H1 (cell line): ENCODE measurements at regions not wholly inside any gene's neighbourhood (a gene's known extent, or its start where the extent isn't known, plus 50 kb on each side); places are given as distances from the start of the nearest gene placed in this dataset.

ENCODE experiments used
- CTCF ChIA-PET: fragments of 300-600 bp; sonication (Branson Sonifier 250); formaldehyde crosslinking; loops from one replicate; lab custom pipeline; 2021; ENCODE audit not compliant: partially characterized antibody; lab: Charles Lee
- POLR2A ChIA-PET: fragments of 300-600 bp; sonication (Branson Sonifier 250); formaldehyde crosslinking; loops from one replicate; lab custom pipeline; 2021; ENCODE audit warnings: inconsistent platforms; ENCODE audit not compliant: partially characterized antibody; lab: Charles Lee
- DNase-seq, 2 experiments: peaks; one replicate each; pipeline versions ENCODE4 v3.0.0 to v3.0.0-alpha.2; 2010 to 2022; ENCODE audit warnings: low spot score in 2 of 2, low read depth in 1 of 2, mixed read lengths in 1 of 2
- FAIRE-seq: peaks from 2 replicates; lab custom pipeline; 2011; peaks lifted over from hg19 to GRCh38; lab: Jason Lieb, UNC
- H2AFZ ChIP-seq: 2 replicates; pipeline ENCODE4 v1.8.1; 2012; ENCODE audit warnings: low read length, inconsistent platforms
- H2AK5ac ChIP-seq: 2 replicates; pipeline ENCODE4 v1.6.1; 2013; ENCODE audit warnings: low read depth, low read length
- H2BK120ac ChIP-seq: replicated peaks from 2 replicates; pipeline ENCODE3; 2013; ENCODE audit warnings: low read depth, low read length, inconsistent platforms
- H2BK12ac ChIP-seq: 2 replicates; pipeline ENCODE4 v1.6.1; 2013; ENCODE audit warnings: low read depth, low read length
- H2BK15ac ChIP-seq: 2 replicates; pipeline ENCODE4 v1.6.1; 2013; ENCODE audit warnings: low read length
- H2BK20ac ChIP-seq: 2 replicates; pipeline ENCODE4 v1.6.1; 2013; ENCODE audit warnings: low read length
- H2BK5ac ChIP-seq: 2 replicates; pipeline ENCODE4 v1.6.1; 2013; ENCODE audit warnings: low read depth, low read length
- H3K14ac ChIP-seq: 2 replicates; pipeline ENCODE4 v1.6.1; 2013; ENCODE audit warnings: inconsistent platforms; ENCODE audit not compliant: insufficient read length
- H3K18ac ChIP-seq: 2 replicates; pipeline ENCODE4 v1.6.1; 2013; ENCODE audit warnings: low read length; ENCODE audit errors: extremely low read depth
- H3K23ac ChIP-seq: 2 replicates; pipeline ENCODE4 v1.6.1; 2013; ENCODE audit warnings: inconsistent platforms; ENCODE audit not compliant: insufficient read length
- H3K23me2 ChIP-seq: 2 replicates; pipeline ENCODE4 v1.6.1; 2013; ENCODE audit warnings: low read depth, low read length
- H3K27ac ChIP-seq: 2 replicates; pipeline ENCODE4 v1.6.1; 2011; ENCODE audit warnings: low read depth, low read length, inconsistent platforms
- H3K27me3 ChIP-seq, 4 experiments: replicated peaks in 1 of 4; 1 replicate in 1 of 4; 2 replicates in 3 of 4; pipeline versions ENCODE4 v1.6.1 to v1.8.1; 2011 to 2013; ENCODE audit warnings: low read length in 3 of 4, mild to moderate bottlenecking in 3 of 4, inconsistent platforms in 2 of 4, mixed read lengths in 2 of 4, moderate library complexity in 1 of 4; ENCODE audit not compliant: control insufficient read depth in 3 of 4, insufficient read depth in 3 of 4; ENCODE audit errors: extremely low read depth in 1 of 4
- H3K36me3 ChIP-seq, 4 experiments: 2 replicates each; pipeline versions ENCODE4 v1.6.1 to v1.8.1; 2011 to 2013; ENCODE audit warnings: mild to moderate bottlenecking in 4 of 4, low read length in 3 of 4, moderate library complexity in 2 of 4, control low read depth in 1 of 4, inconsistent platforms in 1 of 4; ENCODE audit not compliant: insufficient read depth in 4 of 4, control insufficient read depth in 2 of 4
- H3K4ac ChIP-seq: replicated peaks from 2 replicates; pipeline ENCODE3; 2013; ENCODE audit warnings: low read length, low read depth, mixed read lengths, inconsistent platforms; ENCODE audit not compliant: insufficient read length
- H3K4me1 ChIP-seq, 4 experiments: replicated peaks in 1 of 4; 1 replicate in 1 of 4; 2 replicates in 3 of 4; pipeline versions ENCODE4 v1.6.1 to v1.8.1; 2011 to 2013; ENCODE audit warnings: low read length in 3 of 4, inconsistent platforms in 2 of 4, mixed read lengths in 1 of 4; ENCODE audit not compliant: insufficient read depth in 4 of 4, control insufficient read depth in 3 of 4
- H3K4me2 ChIP-seq, 2 experiments: 2 replicates each; pipeline versions ENCODE4 v1.6.1 to v1.8.1; 2011 to 2013; ENCODE audit warnings: low read depth in 2 of 2, low read length in 2 of 2, control low read depth in 1 of 2, inconsistent platforms in 1 of 2, mild to moderate bottlenecking in 1 of 2; ENCODE audit not compliant: insufficient read depth in 1 of 2
- H3K4me3 ChIP-seq, 4 experiments: fragments of 200-600, 300-600 bp in 1 of 4; sonication (generic), shearing (Covaris generic), sonication (Bioruptor Twin) in 1 of 4; 2 replicates each; pipeline versions ENCODE4 v1.5.1 to v1.8.1; 2011 to 2016; ENCODE audit warnings: low read length in 4 of 4, low read depth in 3 of 4, control low read depth in 2 of 4, inconsistent platforms in 2 of 4, mild to moderate bottlenecking in 2 of 4, mixed read lengths in 1 of 4, moderate library complexity in 1 of 4; ENCODE audit not compliant: insufficient read depth in 2 of 4; ENCODE audit errors: extremely low read depth in 1 of 4
- H3K56ac ChIP-seq: replicated peaks from 2 replicates; pipeline ENCODE3; 2013; ENCODE audit warnings: low read depth, mild to moderate bottlenecking, mixed read lengths, low read length, inconsistent platforms; ENCODE audit not compliant: insufficient read length
- H3K79me1 ChIP-seq: 2 replicates; pipeline ENCODE4 v1.6.1; 2013; ENCODE audit warnings: low read depth, low read length, control low read depth
- H3K79me2 ChIP-seq, 2 experiments: 2 replicates each; pipeline versions ENCODE4 v1.6.1 to v1.8.1; 2012 to 2013; ENCODE audit warnings: low read length in 2 of 2, mild to moderate bottlenecking in 2 of 2, inconsistent platforms in 1 of 2; ENCODE audit not compliant: insufficient read depth in 2 of 2, control insufficient read depth in 1 of 2
- H3K9ac ChIP-seq, 4 experiments: replicated peaks in 1 of 4; 1 replicate in 1 of 4; 2 replicates in 3 of 4; pipeline versions ENCODE4 v1.6.1 to v1.8.1; 2011 to 2013; ENCODE audit warnings: low read depth in 3 of 4, low read length in 3 of 4, control low read depth in 2 of 4, mild to moderate bottlenecking in 2 of 4, moderate library complexity in 2 of 4, inconsistent platforms in 1 of 4; ENCODE audit errors: extremely low read depth in 1 of 4
- H3K9me3 ChIP-seq, 2 experiments: 2 replicates each; pipeline versions ENCODE4 v1.6.1 to v1.8.1; 2012 to 2013; ENCODE audit warnings: mild to moderate bottlenecking in 2 of 2, moderate library complexity in 2 of 2, control low read depth in 1 of 2, inconsistent platforms in 1 of 2, low read depth in 1 of 2, low read length in 1 of 2, mixed read lengths in 1 of 2; ENCODE audit not compliant: insufficient read depth in 2 of 2
- H4K20me1 ChIP-seq, 2 experiments: replicated peaks in 1 of 2; 2 replicates each; pipeline versions ENCODE3 to v1.8.1; 2011 to 2013; ENCODE audit warnings: inconsistent platforms in 2 of 2, low read length in 2 of 2, mild to moderate bottlenecking in 1 of 2; ENCODE audit not compliant: insufficient read depth in 2 of 2, control insufficient read depth in 1 of 2
- H4K5ac ChIP-seq: 2 replicates; pipeline ENCODE4 v1.6.1; 2013; ENCODE audit warnings: low read length, low read depth, mixed read lengths, inconsistent platforms; ENCODE audit not compliant: insufficient read length
- H4K8ac ChIP-seq: 2 replicates; pipeline ENCODE4 v1.8.0; 2013; ENCODE audit warnings: mild to moderate bottlenecking, moderate library complexity, low read length, inconsistent platforms; ENCODE audit not compliant: insufficient read depth; ENCODE audit errors: extremely low read depth
- H4K91ac ChIP-seq: replicated peaks from 2 replicates; pipeline ENCODE3; 2013; ENCODE audit warnings: low read length, mixed read lengths, inconsistent platforms; ENCODE audit not compliant: insufficient read length
- ASH2L ChIP-seq: fragments of 200-600, 300-600 bp; sonication (generic); IDR thresholded peaks from one replicate; pipeline ENCODE4 v1.7.1; 2017; ENCODE audit warnings: low read length
- BCL11A ChIP-seq, 2 experiments: IDR thresholded peaks; one replicate each; pipeline ENCODE4 v1.6.1; 2011; ENCODE audit warnings: low read depth in 2 of 2, low read length in 2 of 2, mild to moderate bottlenecking in 2 of 2
- CBX5 ChIP-seq: fragments of 300-800, 300-1000 bp; sonication (generic); IDR thresholded peaks from 2 replicates; pipeline ENCODE4 v1.7.1; 2016; ENCODE audit warnings: antibody characterized with exemption, low read length, low read depth
- E2F6 ChIP-seq: IDR thresholded peaks from 2 replicates; pipeline ENCODE4 v1.6.1; 2012; ENCODE audit warnings: inconsistent platforms
- GABPA ChIP-seq: IDR thresholded peaks from 2 replicates; pipeline ENCODE4 v1.6.1; 2011; ENCODE audit warnings: mild to moderate bottlenecking, low read length, moderate library complexity, borderline replicate concordance; ENCODE audit not compliant: insufficient read depth
- GTF2F1 ChIP-seq: IDR thresholded peaks from 2 replicates; pipeline ENCODE4 v1.6.1; 2012; ENCODE audit warnings: low read depth, low read length, improper control_type of control experiment, borderline replicate concordance
- HDAC6 ChIP-seq: IDR thresholded peaks from one replicate; pipeline ENCODE4 v1.7.1; 2012; ENCODE audit warnings: low read depth, mild to moderate bottlenecking, inconsistent platforms, low read length, moderate library complexity
- POU5F1 ChIP-seq: IDR thresholded peaks from 2 replicates; pipeline ENCODE4 v1.6.1; 2011; ENCODE audit warnings: low read depth, mild to moderate bottlenecking, low read length, moderate library complexity
- RAD21 ChIP-seq, 2 experiments: IDR thresholded peaks in 1 of 2; conservative IDR thresholded peaks in 1 of 2; 2 replicates each; pipeline ENCODE4 v1.6.1; 2011; ENCODE audit warnings: low read depth in 2 of 2, low read length in 2 of 2, improper control_type of control experiment in 1 of 2, inconsistent platforms in 1 of 2, mild to moderate bottlenecking in 1 of 2, moderate library complexity in 1 of 2
- SAP30 ChIP-seq: fragments of 300-600 bp; sonication (generic); IDR thresholded peaks from 2 replicates; pipeline ENCODE4 v1.7.1; 2012; ENCODE audit warnings: low read length, moderate library complexity, mild to moderate bottlenecking, inconsistent platforms; ENCODE audit not compliant: insufficient read depth, insufficient replicate concordance
- SRF ChIP-seq: IDR thresholded peaks from 2 replicates; pipeline ENCODE4 v1.6.1; 2011; ENCODE audit warnings: mild to moderate bottlenecking, low read depth, low read length, moderate library complexity
- TCF12 ChIP-seq: IDR thresholded peaks from 2 replicates; pipeline ENCODE4 v1.6.1; 2011; ENCODE audit warnings: low read depth, mild to moderate bottlenecking, low read length
- WGBS, 2 experiments: shearing (Covaris generic) in 1 of 2; methylation state at CpG; one replicate each; pipeline versions ENCODE4 v1.1.6 to v1.1.7; 2013 to 2015; ENCODE audit warnings: low lambda C conversion rate in 2 of 2, mixed read lengths in 2 of 2, inconsistent platforms in 1 of 2, low coverage in 1 of 2, missing lambda C conversion rate in 1 of 2; ENCODE audit not compliant: insufficient replicate concordance in 2 of 2, insufficient coverage in 1 of 2, insufficient read length in 1 of 2; ENCODE audit errors: extremely low coverage in 1 of 2, missing lambda C conversion rate in 1 of 2; 5-methylcytosine and 5-hydroxymethylcytosine counted together

- no peak overlapping the region for H3K4me3 ChIP-seq
- H4K5ac ChIP-seq: no peak overlapping the region
- ChIA-PET CTCF (interaction anchor here (0.6 to 6.3 kb wide), 54 partner anchors 8 to 540 kb away, joined by 3 to 54 read pairs (median 4); no protein-coding TSS in a partner anchor), POLR2A (no interaction called here)
- H4K91ac ChIP-seq: no peak overlapping the region
- FAIRE-seq (no peak), DNase-seq (peak; percentile 62 to 96)
- H2BK20ac ChIP-seq: no peak overlapping the region
- H4K8ac ChIP-seq: peak overlapping the region; percentile 39; the same call in 1 of the 2 replicates
- no peak overlapping the region for H3K14ac ChIP-seq
- no peak overlapping the region for H2BK5ac ChIP-seq
- no peak overlapping the region for H3K4me2 ChIP-seq
- peaks cover 0 to 4% (median 2%) of the 10 kb centered on the region in 4 experiments; a peak in 2 of 7 replicates for H3K4me1 ChIP-seq
- H3K23me2 ChIP-seq: no peaks in the 10 kb centered on the region
- H2AK5ac ChIP-seq: no peak overlapping the region
- no peak overlapping the region for H3K18ac ChIP-seq
- H2BK15ac ChIP-seq: no peak overlapping the region
- no peak overlapping the region for H2BK120ac ChIP-seq
- no peak overlapping the region for H3K23ac ChIP-seq
- WGBS, 2 experiments: 47% methylated on average over 5 of the region's 5 CpGs; no CpG with 5 or more reads in 1 of the 2 experiments
- no peak overlapping the region for H3K9ac ChIP-seq
- H3K27me3 ChIP-seq: no peaks in the 10 kb centered on the region
- no peaks in the 10 kb centered on the region for H3K79me1 ChIP-seq
- no peaks in the 10 kb centered on the region for H3K9me3 ChIP-seq
- H3K27ac ChIP-seq: no peak overlapping the region
- H3K56ac ChIP-seq: no peak overlapping the region
- no peak overlapping the region for H3K4ac ChIP-seq
- H3K36me3 ChIP-seq: no peaks in the 10 kb centered on the region
- no peak overlapping the region; the same call in 1 of the 2 replicates for H2BK12ac ChIP-seq
- no peaks in the 10 kb centered on the region for H4K20me1 ChIP-seq
- no peaks in the 10 kb centered on the region for H3K79me2 ChIP-seq
- H2AFZ ChIP-seq: no peak overlapping the region
- TF ChIP-seq TCF12: 0 out of 2 replicates have a peak, but pooled peaks have one; percentile 29
- TF ChIP-seq GABPA: peak; percentile 60; the same call in 1 of the 2 replicates
- no peak for TF ChIP-seq GTF2F1
- TF ChIP-seq POU5F1: no peak
- TF ChIP-seq HDAC6: no peak
- no peak for TF ChIP-seq CBX5
- TF ChIP-seq BCL11A (IDR thresholded peaks at IDR 0.05; ENCODE audit: low read depth in 2 of 2, low read length in 2 of 2): no peak
- no peak for TF ChIP-seq ASH2L
- no peak for TF ChIP-seq SAP30
- TF ChIP-seq RAD21 (IDR thresholded peaks at IDR 0.05 in 1 of 2, conservative IDR thresholded peaks at IDR 0.05 in 1 of 2; ENCODE audit: low read depth in 2 of 2, low read length in 2 of 2): peak; percentile 98 to 99
- 0 out of 2 replicates have a peak, but pooled peaks have one; percentile 35 for TF ChIP-seq SRF
- TF ChIP-seq E2F6: no peak
These were observed 156.9 kb upstream of the GJB5 start for GRCh38 chr1:34597877-34598514.
